RWPE1 (cell line): ENCODE measurements at regions not wholly inside any gene's neighbourhood (a gene's known extent, or its start where the extent isn't known, plus 50 kb on each side); places are given as distances from the start of the nearest gene placed in this dataset.
A peak's percentile ranks its signal among the peaks of the same experiment; 100 is the strongest.

Source experiments
- CTCF ChIA-PET: fragments of 350-600 bp; sonication (Branson Sonifier 250); formaldehyde crosslinking; extraction: SDS; loops from one replicate; lab custom pipeline; 2021; lab: Yijun Ruan, JAX
- POLR2A ChIA-PET: fragments of 400-600 bp; formaldehyde crosslinking; extraction: SDS; loops from one replicate; lab custom pipeline; 2020; ENCODE audit warnings: antibody characterized with exemption; ENCODE audit not compliant: low non-redundant PET; lab: Yijun Ruan, JAX
- DNase-seq: peaks from one replicate; pipeline ENCODE4 v3.0.0; 2012; ENCODE audit warnings: low spot score
- H3K27ac ChIP-seq: fragments of 450-650 bp; 2 replicates; pipeline ENCODE4 v1.5.1; 2017
- TF ChIP-seq, protein P1 (sequence below): fragments of 450-650 bp; conservative IDR thresholded peaks from 2 replicates; pipeline ENCODE4 v1.5.1; 2017; ENCODE audit warnings: low read depth, mild to moderate bottlenecking

DNA sequence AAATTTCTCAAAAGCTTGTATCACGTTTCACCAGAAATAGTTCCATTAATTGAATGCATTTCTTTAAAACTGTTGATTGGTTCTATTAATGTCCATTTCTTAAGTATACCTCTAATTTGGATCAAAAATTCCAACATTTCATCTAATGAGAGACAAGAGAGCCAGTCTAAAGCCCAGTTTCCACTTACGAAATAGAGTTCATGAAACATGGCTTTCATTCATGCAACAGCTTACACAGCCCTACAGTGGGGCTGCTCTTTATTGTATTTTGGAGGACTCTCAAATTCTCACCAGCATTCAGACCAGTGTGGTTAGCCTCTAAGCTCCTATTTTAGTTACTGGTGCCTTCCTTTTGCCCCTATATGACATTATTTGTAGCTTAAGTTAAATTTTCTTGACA is 566.9 kb upstream of the RGMB start:
- CTCF ChIA-PET = interaction anchor here (0.6 kb wide), 1 partner anchor 786 kb away, joined by 4 read pairs; no protein-coding TSS in a partner anchor
- POLR2A ChIA-PET = no interaction called here

DNA sequence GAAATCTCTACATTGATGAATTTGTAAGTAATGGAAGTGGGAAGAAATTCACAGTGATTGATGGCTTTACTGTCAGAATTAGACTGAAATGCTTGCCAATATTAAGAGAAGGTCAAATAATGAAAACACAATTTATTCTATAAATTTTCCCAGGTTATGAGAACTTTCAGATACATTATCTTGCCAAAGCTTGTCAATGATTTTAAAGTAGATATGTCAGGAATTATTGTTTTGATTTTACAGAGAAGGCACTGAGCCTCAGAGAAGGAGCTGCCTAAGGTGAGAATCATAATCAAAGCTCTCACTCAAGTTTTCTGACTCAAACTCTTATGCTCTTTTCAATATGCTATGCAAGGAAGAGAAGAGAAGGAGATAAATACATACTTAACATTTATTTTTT is 564.0 kb upstream of the RGMB start:
- POLR2A ChIA-PET = no interaction called here
- DNase-seq = no peak
- H3K27ac ChIP-seq = no peak overlapping the region
- TF ChIP-seq, protein P1, sequence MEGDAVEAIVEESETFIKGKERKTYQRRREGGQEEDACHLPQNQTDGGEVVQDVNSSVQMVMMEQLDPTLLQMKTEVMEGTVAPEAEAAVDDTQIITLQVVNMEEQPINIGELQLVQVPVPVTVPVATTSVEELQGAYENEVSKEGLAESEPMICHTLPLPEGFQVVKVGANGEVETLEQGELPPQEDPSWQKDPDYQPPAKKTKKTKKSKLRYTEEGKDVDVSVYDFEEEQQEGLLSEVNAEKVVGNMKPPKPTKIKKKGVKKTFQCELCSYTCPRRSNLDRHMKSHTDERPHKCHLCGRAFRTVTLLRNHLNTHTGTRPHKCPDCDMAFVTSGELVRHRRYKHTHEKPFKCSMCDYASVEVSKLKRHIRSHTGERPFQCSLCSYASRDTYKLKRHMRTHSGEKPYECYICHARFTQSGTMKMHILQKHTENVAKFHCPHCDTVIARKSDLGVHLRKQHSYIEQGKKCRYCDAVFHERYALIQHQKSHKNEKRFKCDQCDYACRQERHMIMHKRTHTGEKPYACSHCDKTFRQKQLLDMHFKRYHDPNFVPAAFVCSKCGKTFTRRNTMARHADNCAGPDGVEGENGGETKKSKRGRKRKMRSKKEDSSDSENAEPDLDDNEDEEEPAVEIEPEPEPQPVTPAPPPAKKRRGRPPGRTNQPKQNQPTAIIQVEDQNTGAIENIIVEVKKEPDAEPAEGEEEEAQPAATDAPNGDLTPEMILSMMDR = no peak
- CTCF ChIA-PET = no interaction called here

More for the DNA sequence above, 566.9 kb upstream of the RGMB start:
- no peak for DNase-seq
- no peak overlapping the region for H3K27ac ChIP-seq
- TF ChIP-seq, protein P1 = no peak

DNA sequence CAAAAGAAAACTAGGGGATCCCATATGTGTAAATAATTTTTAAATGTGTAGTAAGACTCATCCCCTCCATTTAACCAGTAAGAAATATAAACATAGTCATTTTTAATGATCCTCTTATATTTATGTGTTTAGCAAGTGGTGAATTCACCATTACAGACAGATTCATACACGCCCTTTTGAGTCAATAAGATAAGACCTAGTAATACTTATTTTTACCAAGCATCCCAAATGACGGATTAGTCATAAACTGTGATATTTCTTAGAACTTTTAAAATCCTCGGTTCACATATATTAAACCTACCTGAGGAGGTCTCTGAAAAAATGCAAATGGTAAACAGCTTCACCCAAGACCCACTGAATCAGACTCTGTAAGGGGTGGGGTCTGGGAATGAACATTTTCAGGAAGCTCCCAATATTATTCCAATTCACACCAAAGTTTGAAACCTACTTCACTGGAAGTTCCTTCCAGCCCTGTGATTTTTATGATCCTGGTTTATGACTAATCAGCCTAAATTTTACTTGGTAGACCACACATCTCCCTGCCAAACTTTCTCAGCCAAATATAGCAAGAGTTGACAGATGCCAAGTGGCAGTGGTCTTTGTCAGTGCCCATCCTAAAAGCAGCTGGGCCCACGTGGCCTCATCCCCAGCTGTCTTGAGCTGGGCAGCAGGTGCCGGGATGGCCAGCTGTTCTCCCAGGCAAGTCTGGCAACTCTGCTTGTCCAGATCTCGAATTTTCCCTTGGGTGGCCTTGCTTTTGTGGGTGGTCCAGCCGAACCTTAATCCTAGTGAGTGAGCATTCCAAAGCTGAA is 559.0 kb upstream of the RGMB start:
- TF ChIP-seq, protein P1 = no peak
- peak overlapping the region; percentile 75 for H3K27ac ChIP-seq
- CTCF ChIA-PET = no interaction called here
- no peak for DNase-seq
- POLR2A ChIA-PET = no interaction called here

DNA sequence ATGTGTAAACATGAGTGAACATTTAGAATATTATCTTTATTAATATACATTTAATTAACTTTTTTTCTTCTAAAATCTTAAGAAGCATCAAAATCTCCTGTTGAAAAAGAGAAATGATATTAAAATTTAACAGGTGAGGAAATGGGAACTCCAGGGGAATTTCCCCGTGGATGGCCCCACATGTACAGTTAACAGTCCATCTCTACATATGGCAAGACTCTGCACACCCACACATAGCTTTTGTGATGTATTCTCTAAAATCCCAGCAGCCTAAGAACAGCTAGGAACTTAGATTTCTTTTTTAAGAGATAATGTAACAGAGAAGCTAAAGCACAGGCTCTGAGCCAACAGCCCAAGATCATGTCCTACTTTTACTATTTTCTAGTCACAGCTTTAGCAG is 556.3 kb upstream of the RGMB start:
- DNase-seq = no peak
- TF ChIP-seq, protein P1 = no peak
- ChIA-PET POLR2A (no interaction called here), CTCF (no interaction called here)
- H3K27ac ChIP-seq = no peak overlapping the region

DNA sequence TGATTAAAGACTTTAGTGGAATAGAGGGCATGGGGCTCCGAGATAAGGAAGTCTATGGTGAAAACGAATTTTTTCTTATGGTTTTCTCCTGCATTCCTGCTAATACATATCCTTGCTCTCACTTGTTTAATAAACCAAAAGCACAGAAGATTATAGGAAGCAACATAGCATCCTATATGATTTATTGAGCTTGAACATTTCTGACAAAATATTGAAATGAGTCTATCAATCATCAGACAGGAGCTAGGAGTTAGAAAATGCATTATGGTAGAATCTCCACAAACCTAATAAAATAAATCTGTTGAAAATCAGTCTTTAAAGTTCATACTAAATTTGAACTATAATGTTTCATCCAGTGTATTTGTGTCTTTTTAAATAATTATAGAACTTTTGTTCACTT is 554.6 kb upstream of the RGMB start:
- no peak overlapping the region for H3K27ac ChIP-seq
- TF ChIP-seq, protein P1 = no peak
- CTCF ChIA-PET = interaction anchor here (0.6 kb wide), 1 partner anchor 370 kb away, joined by 3 read pairs; no protein-coding TSS in a partner anchor
- POLR2A ChIA-PET = no interaction called here
- DNase-seq = no peak

DNA sequence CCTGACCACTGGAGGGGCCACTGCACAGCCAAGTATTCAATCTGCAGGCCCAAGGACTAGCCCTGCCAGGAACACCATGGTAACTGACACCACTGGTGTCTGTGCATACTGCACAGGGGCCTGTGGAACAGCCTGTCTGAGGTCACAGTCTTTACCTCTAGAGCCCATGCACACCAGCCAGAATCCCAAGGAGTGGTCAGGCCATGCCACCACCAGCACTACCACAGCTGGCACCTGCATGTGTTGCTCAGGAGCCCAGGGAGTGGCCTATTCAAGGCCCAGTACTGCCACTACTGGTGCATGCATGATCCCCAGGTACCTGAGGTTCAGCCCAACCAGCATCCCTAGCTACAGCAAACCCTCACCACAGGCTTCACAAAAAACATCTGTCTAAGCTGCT is 546.0 kb upstream of the RGMB start:
- no peak overlapping the region for H3K27ac ChIP-seq
- POLR2A ChIA-PET = no interaction called here
- TF ChIP-seq, protein P1 = no peak
- CTCF ChIA-PET = no interaction called here
- no peak for DNase-seq
